Liver (tissue), 3 donors: ENCODE measurements at regions not wholly inside any gene's neighbourhood (a gene's known extent, or its start where the extent isn't known, plus 50 kb on each side); places are given as distances from the start of the nearest gene placed in this dataset.

Experiments
- CTCF ChIP-seq: fragments of 150-350 bp; IDR thresholded peaks from 2 replicates; pipeline ENCODE4 v1.5.1; 2017; ENCODE audit warnings: improper control_type of control experiment, low read depth, low read length; ENCODE audit not compliant: missing input control
- EGR1 ChIP-seq, 2 donors: IDR thresholded peaks; 2 replicates each; pipeline ENCODE4 v1.6.1; 2016 to 2018; ENCODE audit warnings: antibody characterized with exemption in 2 of 2, low read depth in 2 of 2
- FOXA1 ChIP-seq: IDR thresholded peaks from 2 replicates; pipeline ENCODE4 v1.6.1; 2016; ENCODE audit warnings: antibody characterized with exemption
- JUND ChIP-seq, 2 donors: IDR thresholded peaks; 2 replicates each; pipeline ENCODE4 v1.6.1; 2016; ENCODE audit warnings: antibody characterized with exemption in 2 of 2
- MAX ChIP-seq: IDR thresholded peaks from 2 replicates; pipeline ENCODE4 v1.6.1; 2016; ENCODE audit warnings: antibody characterized with exemption
- REST ChIP-seq: IDR thresholded peaks from 2 replicates; pipeline ENCODE4 v1.6.1; 2016; ENCODE audit warnings: antibody characterized with exemption, mild to moderate bottlenecking
- TAF1 ChIP-seq: conservative IDR thresholded peaks from 2 replicates; pipeline ENCODE4 v1.6.1; 2016; ENCODE audit warnings: antibody characterized with exemption, mild to moderate bottlenecking
- ZBTB33 ChIP-seq: IDR thresholded peaks from 2 replicates; pipeline ENCODE4 v1.6.1; 2016; ENCODE audit warnings: antibody characterized with exemption
- donor health status: healthy.
- donor health status: healthy.

- TF ChIP-seq CTCF: no peak
- no peak for TF ChIP-seq TAF1
- no peak for TF ChIP-seq MAX
- TF ChIP-seq EGR1 (IDR thresholded peaks at IDR 0.05; ENCODE audit: low read depth in 2 of 2): no peak
- no peak for TF ChIP-seq FOXA1
- no peak for TF ChIP-seq REST
- no peak for TF ChIP-seq ZBTB33
- TF ChIP-seq JUND (IDR thresholded peaks at IDR 0.05): no peak
These were observed 479.5 kb downstream of the TMEM114 start for GRCh38 chr16:8110572-8111514.
